Prostate gland (tissue), 2 donors: ENCODE measurements at regions not wholly inside any gene's neighbourhood (a gene's known extent, or its start where the extent isn't known, plus 50 kb on each side); places are given as distances from the start of the nearest gene placed in this dataset.

Experiments used
- POLR2A ChIP-seq: fragments of 450-650 bp; IDR thresholded peaks from one replicate; pipeline ENCODE4 v1.6.1; 2016; ENCODE audit warnings: antibody characterized with exemption, mild to moderate bottlenecking
- POLR2AphosphoS5 ChIP-seq: sonication (generic); formaldehyde crosslinking; IDR thresholded peaks from one replicate; pipeline ENCODE4 v1.6.1; 2017; ENCODE audit warnings: antibody characterized with exemption
- TF ChIP-seq, protein P1 (sequence below), 4 experiments: fragments of 200-600 bp in 2 of 4; fragments of 450-650 bp in 2 of 4; sonication (generic) in 2 of 4; IDR thresholded peaks; 1 replicate in 3 of 4; 2 replicates in 1 of 4; pipeline ENCODE4 v1.5.1; 2016 to 2019; ENCODE audit warnings: antibody characterized with exemption in 4 of 4, mild to moderate bottlenecking in 2 of 4, moderate library complexity in 2 of 4

DNA sequence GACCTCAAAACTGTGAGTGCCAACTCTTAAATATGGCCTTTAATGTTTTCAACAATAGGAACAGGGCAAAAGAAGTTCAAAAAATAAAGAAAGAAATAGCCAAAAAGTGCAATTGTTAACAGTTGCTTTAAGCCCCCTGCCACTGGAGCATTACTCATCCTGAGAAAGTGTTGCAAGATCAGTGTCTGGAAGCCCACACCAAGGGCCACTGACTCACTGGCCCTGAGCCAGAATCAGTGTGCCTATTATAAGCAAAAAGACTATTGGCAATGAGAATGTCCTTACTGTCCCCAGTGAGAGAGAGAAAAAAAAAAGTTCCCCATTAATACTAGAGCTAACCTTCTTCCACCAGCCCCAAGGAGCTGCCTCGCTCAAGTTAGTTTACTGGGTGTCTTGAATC lies 480.1 kb upstream of the ZNF385D start:
- TF ChIP-seq POLR2A (no peak), POLR2AphosphoS5 (no peak)
- TF ChIP-seq, protein P1, sequence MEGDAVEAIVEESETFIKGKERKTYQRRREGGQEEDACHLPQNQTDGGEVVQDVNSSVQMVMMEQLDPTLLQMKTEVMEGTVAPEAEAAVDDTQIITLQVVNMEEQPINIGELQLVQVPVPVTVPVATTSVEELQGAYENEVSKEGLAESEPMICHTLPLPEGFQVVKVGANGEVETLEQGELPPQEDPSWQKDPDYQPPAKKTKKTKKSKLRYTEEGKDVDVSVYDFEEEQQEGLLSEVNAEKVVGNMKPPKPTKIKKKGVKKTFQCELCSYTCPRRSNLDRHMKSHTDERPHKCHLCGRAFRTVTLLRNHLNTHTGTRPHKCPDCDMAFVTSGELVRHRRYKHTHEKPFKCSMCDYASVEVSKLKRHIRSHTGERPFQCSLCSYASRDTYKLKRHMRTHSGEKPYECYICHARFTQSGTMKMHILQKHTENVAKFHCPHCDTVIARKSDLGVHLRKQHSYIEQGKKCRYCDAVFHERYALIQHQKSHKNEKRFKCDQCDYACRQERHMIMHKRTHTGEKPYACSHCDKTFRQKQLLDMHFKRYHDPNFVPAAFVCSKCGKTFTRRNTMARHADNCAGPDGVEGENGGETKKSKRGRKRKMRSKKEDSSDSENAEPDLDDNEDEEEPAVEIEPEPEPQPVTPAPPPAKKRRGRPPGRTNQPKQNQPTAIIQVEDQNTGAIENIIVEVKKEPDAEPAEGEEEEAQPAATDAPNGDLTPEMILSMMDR (IDR thresholded peaks at IDR 0.05) = no peak
